IMR-90 (cell line): ENCODE measurements at regions not wholly inside any gene's neighbourhood (a gene's known extent, or its start where the extent isn't known, plus 50 kb on each side); places are given as distances from the start of the nearest gene placed in this dataset.

ENCODE experiments used
- ATAC-seq: fragments of 200-7000 bp; cut with Tn5 transposase; 2 replicates; pipeline ENCODE4 v1.9.1; 2020; ENCODE audit warnings: low read depth, mild to moderate bottlenecking, moderate library complexity
- BruUV-seq: library from RNA; stranded (reverse); fragments of 400-500 nt; replicated peaks from 2 replicates; lab custom pipeline; 2021; lab: Mats Ljungman, UMichigan
- CTCF ChIA-PET: fragments of 300-600 bp; formaldehyde crosslinking; extraction: SDS; loops from one replicate; lab custom pipeline; 2021; ENCODE audit warnings: antibody characterized with exemption; lab: Yijun Ruan, JAX
- POLR2A ChIA-PET: fragments of 300-600 bp; sonication (Branson Sonifier 250); formaldehyde crosslinking; loops from one replicate; lab custom pipeline; 2022; ENCODE audit warnings: antibody characterized with exemption; ENCODE audit not compliant: unreplicated experiment; lab: Charles Lee
- DNase-seq: peaks from one replicate; pipeline ENCODE4 v3.0.0; 2013
- H2AFZ ChIP-seq: replicated peaks from 2 replicates; pipeline ENCODE3; 2013; ENCODE audit warnings: low read length, mild to moderate bottlenecking; ENCODE audit not compliant: poor library complexity
- H2AK5ac ChIP-seq: 2 replicates; pipeline ENCODE4 v1.6.1; 2013; ENCODE audit warnings: low read depth, low read length, inconsistent platforms
- H2AK9ac ChIP-seq: replicated peaks from 2 replicates; pipeline ENCODE3; 2013; ENCODE audit warnings: mild to moderate bottlenecking, low read depth, low read length, moderate library complexity; ENCODE audit not compliant: poor library complexity
- H2BK120ac ChIP-seq: 2 replicates; pipeline ENCODE4 v1.6.1; 2013; ENCODE audit warnings: low read depth, low read length, inconsistent platforms
- H2BK15ac ChIP-seq: 3 replicates; pipeline ENCODE4 v1.6.1; 2013; ENCODE audit warnings: low read depth, low read length, inconsistent platforms
- H2BK20ac ChIP-seq: 2 replicates; pipeline ENCODE4 v1.6.1; 2013; ENCODE audit warnings: low read depth, mild to moderate bottlenecking, inconsistent platforms, low read length, moderate library complexity
- H2BK5ac ChIP-seq: 2 replicates; pipeline ENCODE4 v1.6.1; 2013; ENCODE audit warnings: mild to moderate bottlenecking, low read depth, low read length, inconsistent platforms; ENCODE audit not compliant: poor library complexity, severe bottlenecking
- H3K14ac ChIP-seq: replicated peaks from 2 replicates; pipeline ENCODE4 v1.6.1; 2013; ENCODE audit warnings: low read depth, low read length, inconsistent platforms
- H3K18ac ChIP-seq: 2 replicates; pipeline ENCODE4 v1.6.1; 2013; ENCODE audit warnings: low read depth, low read length, control low read depth
- H3K23ac ChIP-seq: 2 replicates; pipeline ENCODE4 v1.6.1; 2013; ENCODE audit warnings: low read depth, low read length, inconsistent platforms
- H3K27ac ChIP-seq: 2 replicates; pipeline ENCODE4 v1.5.1; 2013; ENCODE audit warnings: mild to moderate bottlenecking, control low read depth, low read length; ENCODE audit not compliant: insufficient read depth
- H3K27me3 ChIP-seq: 2 replicates; pipeline ENCODE4 v1.6.1; 2013; ENCODE audit warnings: low read length; ENCODE audit not compliant: control insufficient read depth, insufficient read depth
- H3K36me3 ChIP-seq: 2 replicates; pipeline ENCODE4 v1.6.1; 2013; ENCODE audit warnings: low read length, mixed read lengths; ENCODE audit not compliant: control insufficient read depth, insufficient read depth
- H3K4ac ChIP-seq: 2 replicates; pipeline ENCODE4 v1.6.1; 2013; ENCODE audit warnings: low read depth, low read length, inconsistent platforms
- H3K4me1 ChIP-seq: 2 replicates; pipeline ENCODE4 v1.6.1; 2013; ENCODE audit warnings: low read length, mixed read lengths; ENCODE audit not compliant: control insufficient read depth, insufficient read depth
- H3K4me2 ChIP-seq: 2 replicates; pipeline ENCODE4 v1.6.1; 2013; ENCODE audit warnings: low read depth, mild to moderate bottlenecking, control low read depth, low read length, moderate library complexity
- H3K4me3 ChIP-seq: 2 replicates; pipeline ENCODE4 v1.5.1; 2013; ENCODE audit warnings: low read depth, mild to moderate bottlenecking, control low read depth, low read length, moderate library complexity; ENCODE audit not compliant: insufficient read depth
- H3K56ac ChIP-seq: 2 replicates; pipeline ENCODE4 v1.6.1; 2013; ENCODE audit warnings: low read length, inconsistent platforms; ENCODE audit not compliant: insufficient read depth; ENCODE audit errors: extremely low read depth
- H3K79me1 ChIP-seq, 2 experiments: 2 replicates each; pipeline ENCODE4 v1.6.1; 2013; ENCODE audit warnings: low read length in 2 of 2, inconsistent platforms in 1 of 2, low read depth in 1 of 2
- H3K9ac ChIP-seq: 2 replicates; pipeline ENCODE4 v1.6.1; 2013; ENCODE audit warnings: low read depth, low read length, control low read depth
- H3K9me1 ChIP-seq: 2 replicates; pipeline ENCODE4 v1.6.1; 2013; ENCODE audit warnings: low read length, inconsistent platforms; ENCODE audit not compliant: insufficient read depth
- H3K9me3 ChIP-seq: 2 replicates; pipeline ENCODE4 v1.6.1; 2013; ENCODE audit warnings: low read length; ENCODE audit not compliant: control insufficient read depth, insufficient read depth
- H4K20me1 ChIP-seq: 2 replicates; pipeline ENCODE4 v1.6.1; 2013; ENCODE audit warnings: low read length, inconsistent platforms; ENCODE audit not compliant: insufficient read depth
- H4K5ac ChIP-seq: 2 replicates; pipeline ENCODE4 v1.6.1; 2013; ENCODE audit warnings: mild to moderate bottlenecking, low read depth, low read length, control low read depth
- H4K8ac ChIP-seq, 2 experiments: 2 replicates each; pipeline ENCODE4 v1.6.1; 2013; ENCODE audit warnings: low read depth in 2 of 2, low read length in 2 of 2, control low read depth in 1 of 2, inconsistent platforms in 1 of 2
- H4K91ac ChIP-seq: 2 replicates; pipeline ENCODE4 v1.6.1; 2013; ENCODE audit warnings: low read depth, low read length, inconsistent platforms; ENCODE audit not compliant: insufficient read depth
- CEBPB ChIP-seq: IDR thresholded peaks from 2 replicates; pipeline ENCODE4 v1.6.1; 2012; ENCODE audit warnings: low read depth, low read length, improper control_type of control experiment
- MXI1 ChIP-seq: IDR thresholded peaks from 2 replicates; pipeline ENCODE4 v1.6.1; 2012; ENCODE audit warnings: low read depth, mild to moderate bottlenecking, low read length, moderate library complexity, borderline replicate concordance
- WGBS, 2 experiments: methylation state at CpG; one replicate each; pipeline versions ENCODE4 v1.1.5 to v1.1.7; 2013; ENCODE audit warnings: missing lambda C conversion rate in 2 of 2; ENCODE audit not compliant: insufficient read length in 1 of 2; ENCODE audit errors: extremely low coverage in 2 of 2; 5-methylcytosine and 5-hydroxymethylcytosine counted together
- dilution Hi-C: fragments of 300-500 bp; cut with HindIII; formaldehyde crosslinking; loops from one replicate; pipeline ENCODE4 v1.14.3; 2018; ENCODE audit warnings: low sequenced_read_pairs; ENCODE audit not compliant: unreplicated experiment
- in situ Hi-C: fragments of 300-500 bp; cut with MboI; formaldehyde crosslinking; loops from 3 replicates; pipeline ENCODE4 v1.14.3; 2019; ENCODE audit warnings: low sequenced_read_pairs, inconsistent platforms, mixed read lengths
- intact Hi-C: fragments of 100-400 bp; cut with micrococcal nuclease; formaldehyde crosslinking; loops from 2 replicates; pipeline ENCODE4 v1.10.0; 2022

- in situ Hi-C loops = loop anchor here (25.0 kb wide), 1 partner anchor 435 kb away; the partner anchor contains the start of gene PCSK2
- no peak for TF ChIP-seq MXI1
- TF ChIP-seq CEBPB = peak; percentile 29; the same call in 1 of the 2 replicates
- H2BK15ac ChIP-seq = no peak overlapping the region
- no peak overlapping the region for H3K14ac ChIP-seq
- H2BK5ac ChIP-seq = no peak overlapping the region
- H3K9me3 ChIP-seq = no peaks in the 10 kb centered on the region; the same call in 1 of the 2 replicates
- H4K91ac ChIP-seq = no peak overlapping the region
- H3K4me2 ChIP-seq = no peak overlapping the region
- H2BK120ac ChIP-seq = no peak overlapping the region
- peaks cover 6% of the 10 kb centered on the region for H3K27me3 ChIP-seq
- no peak overlapping the region for H3K27ac ChIP-seq
- DNase-seq (no peak), ATAC-seq (no peak)
- no peak overlapping the region for H3K23ac ChIP-seq
- H3K4ac ChIP-seq = no peak overlapping the region
- H2AK5ac ChIP-seq = no peak overlapping the region
- no peak overlapping the region for H4K5ac ChIP-seq
- no peak overlapping the region for H2AFZ ChIP-seq
- dilution Hi-C loops = loop anchor here (10.0 kb wide), 1 partner anchor 632 kb away; no protein-coding TSS in a partner anchor
- no peak overlapping the region for H3K18ac ChIP-seq
- H4K20me1 ChIP-seq = no peaks in the 10 kb centered on the region
- no TSS peak for BruUV-seq
- no peak overlapping the region for H3K9ac ChIP-seq
- H2AK9ac ChIP-seq = no peak overlapping the region
- ChIA-PET POLR2A (no interaction called here), CTCF (interaction anchor here (1.2 to 6.4 kb wide), 3 partner anchors 480 to 630 kb away, joined by 3 to 113 read pairs (median 5); no protein-coding TSS in a partner anchor)
- H3K79me1 ChIP-seq = no peaks in the 10 kb centered on the region
- H4K8ac ChIP-seq = no peak overlapping the region
- H2BK20ac ChIP-seq = no peak overlapping the region
- no CpG with 5 or more reads among the region's 4 CpGs for WGBS, 2 experiments
- intact Hi-C loops = loop anchor here (5.0 to 10.0 kb wide), 3 partner anchors 422 to 810 kb away; partner anchors contain the start of gene PCSK2
- H3K56ac ChIP-seq = no peak overlapping the region
- H3K4me1 ChIP-seq = no peaks in the 10 kb centered on the region
- no peaks in the 10 kb centered on the region for H3K36me3 ChIP-seq
- H3K9me1 ChIP-seq = no peaks in the 10 kb centered on the region
- no peak overlapping the region for H3K4me3 ChIP-seq
Observed at GRCh38 chr20:16802652-16802935, 54.4 kb downstream of the OTOR start.
